ENCODE measurements at regions not wholly inside any gene's neighbourhood (a gene's known extent, or its start where the extent isn't known, plus 50 kb on each side); places are given as distances from the start of the nearest gene placed in this dataset.

DNA sequence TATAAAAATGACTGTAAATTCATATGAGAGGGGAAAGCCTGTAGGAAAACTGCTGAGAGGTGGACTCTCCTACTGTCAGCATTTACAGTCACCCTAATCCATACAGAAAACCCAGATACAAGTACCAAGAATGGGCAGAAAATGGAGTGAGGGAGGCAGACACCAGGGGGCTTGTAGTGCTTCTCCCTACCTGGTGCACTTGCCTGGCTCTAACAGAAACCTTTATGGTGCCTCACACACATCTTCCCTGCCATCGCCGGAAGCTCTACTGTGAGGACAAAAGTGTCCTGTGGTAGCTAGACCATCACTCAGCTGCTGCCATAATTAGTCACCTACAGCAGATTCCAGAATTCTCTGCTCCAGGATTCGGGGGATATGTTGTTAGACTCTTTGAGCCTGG, 441.3 kb downstream of the TFAP2B start:
- no peak overlapping the region for H2AFZ ChIP-seq
- CTCF ChIA-PET: no interaction called here
- no peak for TF ChIP-seq CTCF (conservative IDR thresholded peaks at IDR 0.05)
- TF ChIP-seq EZH2 (IDR thresholded peaks at IDR 0.05; ENCODE audit: low read depth): no peak
- intact Hi-C loops (cut with micrococcal nuclease; ENCODE audit: unreplicated experiment): no loop called here
- H3K27me3 ChIP-seq (ENCODE audit: insufficient read depth, low read depth): no peaks in the 10 kb centered on the region
- no peaks in the 10 kb centered on the region for H3K9me3 ChIP-seq (ENCODE audit: insufficient read depth, low read depth)
- no peaks in the 10 kb centered on the region for H3K4me1 ChIP-seq (replicated peaks; ENCODE audit: insufficient read depth)
- no peak overlapping the region for H3K4me3 ChIP-seq
- no peak overlapping the region for H3K4me2 ChIP-seq
- no peaks in the 10 kb centered on the region for H3K9me2 ChIP-seq (ENCODE audit: insufficient read depth)
- H4K20me1 ChIP-seq (ENCODE audit: insufficient read depth): no peaks in the 10 kb centered on the region
- POLR2A ChIA-PET (ENCODE audit: unreplicated experiment): no interaction called here
- no TSS peak for BruUV-seq (replicated peaks)
- no peaks in the 10 kb centered on the region for H3F3A ChIP-seq (ENCODE audit: insufficient read depth, low read depth)
- no peak overlapping the region for H3K27ac ChIP-seq
- no peak for DNase-seq
- no peaks in the 10 kb centered on the region for H3K79me2 ChIP-seq (ENCODE audit: low read depth)
- H3K36me3 ChIP-seq (ENCODE audit: low read depth): no peaks in the 10 kb centered on the region

DNA sequence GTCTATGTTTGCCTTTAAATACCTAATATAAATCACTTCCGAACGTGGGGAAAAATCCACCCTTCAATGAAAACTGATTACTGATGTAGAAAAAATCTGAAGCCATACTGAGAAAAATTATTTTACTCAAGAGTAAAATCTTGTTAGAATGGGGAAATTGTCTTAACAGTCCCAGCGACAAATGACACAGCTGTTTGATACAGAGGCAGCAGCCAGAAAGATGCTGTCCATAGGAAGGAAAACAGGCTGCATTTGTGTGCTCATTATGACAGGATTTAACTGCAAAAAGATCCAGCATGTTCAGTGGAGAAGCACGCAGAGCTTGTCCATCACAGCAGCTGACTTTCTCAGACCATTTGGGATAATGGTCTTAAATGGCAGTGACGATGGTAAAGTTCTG, 443.0 kb downstream of the TFAP2B start:
- BruUV-seq (replicated peaks): no TSS peak
- intact Hi-C loops (cut with micrococcal nuclease; ENCODE audit: unreplicated experiment): no loop called here

DNA sequence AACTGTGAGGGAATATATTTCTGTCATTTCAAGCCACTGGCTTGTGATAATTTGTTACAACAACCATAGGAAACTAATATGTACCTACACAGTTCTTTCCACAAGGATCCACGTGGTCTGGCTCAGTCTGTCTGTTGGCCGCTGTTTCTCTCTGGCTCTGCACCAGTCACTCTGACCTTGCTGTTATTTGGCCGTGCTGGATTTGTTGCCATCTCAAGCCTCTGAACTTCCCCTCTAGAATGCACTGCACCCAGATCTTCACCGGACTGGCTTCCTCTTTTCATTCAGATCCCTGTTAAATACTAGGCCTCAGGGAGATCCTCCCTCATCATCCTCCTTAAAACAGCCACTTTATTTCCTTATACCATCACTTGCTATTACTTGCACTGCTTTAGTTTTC, 446.8 kb downstream of the TFAP2B start:
- Histone ChIP-seq H3K36me3 (ENCODE audit: low read depth) (no peaks in the 10 kb centered on the region), H3K9me3 (ENCODE audit: insufficient read depth, low read depth) (no peaks in the 10 kb centered on the region), H3K27ac (no peak overlapping the region), H3K4me2 (no peak overlapping the region), H3K4me1 (replicated peaks; ENCODE audit: insufficient read depth) (no peaks in the 10 kb centered on the region), H4K20me1 (ENCODE audit: insufficient read depth) (no peaks in the 10 kb centered on the region), H3F3A (ENCODE audit: insufficient read depth, low read depth) (no peaks in the 10 kb centered on the region), H3K27me3 (ENCODE audit: insufficient read depth, low read depth) (no peaks in the 10 kb centered on the region), H3K79me2 (ENCODE audit: low read depth) (no peaks in the 10 kb centered on the region), H2AFZ (no peak overlapping the region), H3K4me3 (no peak overlapping the region), H3K9me2 (ENCODE audit: insufficient read depth) (no peaks in the 10 kb centered on the region)
- BruUV-seq (replicated peaks): no TSS peak
- intact Hi-C loops (cut with micrococcal nuclease; ENCODE audit: unreplicated experiment): no loop called here
- no peak for TF ChIP-seq EZH2 (IDR thresholded peaks at IDR 0.05; ENCODE audit: low read depth)
- TF ChIP-seq CTCF (conservative IDR thresholded peaks at IDR 0.05): no peak
- CTCF ChIA-PET: no interaction called here
- POLR2A ChIA-PET (ENCODE audit: unreplicated experiment): no interaction called here
- DNase-seq: no peak

More for the DNA sequence above, 443.0 kb downstream of the TFAP2B start:
- H3K4me2 ChIP-seq: no peak overlapping the region
- no peaks in the 10 kb centered on the region for H3K36me3 ChIP-seq (ENCODE audit: low read depth)
- ChIA-PET CTCF (no interaction called here), POLR2A (ENCODE audit: unreplicated experiment) (no interaction called here)
- H3K27me3 ChIP-seq (ENCODE audit: insufficient read depth, low read depth): no peaks in the 10 kb centered on the region
- H3K4me3 ChIP-seq: no peak overlapping the region
- no peak overlapping the region for H2AFZ ChIP-seq
- H4K20me1 ChIP-seq (ENCODE audit: insufficient read depth): no peaks in the 10 kb centered on the region
- no peak overlapping the region for H3K27ac ChIP-seq
- no peaks in the 10 kb centered on the region for H3F3A ChIP-seq (ENCODE audit: insufficient read depth, low read depth)
- no peaks in the 10 kb centered on the region for H3K9me3 ChIP-seq (ENCODE audit: insufficient read depth, low read depth)
- no peak for TF ChIP-seq EZH2 (IDR thresholded peaks at IDR 0.05; ENCODE audit: low read depth)
- no peak for TF ChIP-seq CTCF (conservative IDR thresholded peaks at IDR 0.05)
- H3K9me2 ChIP-seq (ENCODE audit: insufficient read depth): no peaks in the 10 kb centered on the region
- no peaks in the 10 kb centered on the region for H3K79me2 ChIP-seq (ENCODE audit: low read depth)
- no peak for DNase-seq
- H3K4me1 ChIP-seq (replicated peaks; ENCODE audit: insufficient read depth): no peaks in the 10 kb centered on the region
